CD8-positive, alpha-beta memory T cell (primary cell): ENCODE measurements at regions not wholly inside any gene's neighbourhood (a gene's known extent, or its start where the extent isn't known, plus 50 kb on each side); places are given as distances from the start of the nearest gene placed in this dataset.

Source experiments
- CTCF ChIA-PET: fragments of 350-600 bp; sonication (Branson Sonifier 250); formaldehyde crosslinking; loops from one replicate; lab custom pipeline; 2021; ENCODE audit warnings: antibody characterized with exemption; lab: Charles Lee
- POLR2A ChIA-PET: fragments of 350-600 bp; sonication (Branson Sonifier 250); formaldehyde crosslinking; loops from one replicate; lab custom pipeline; 2021; ENCODE audit warnings: antibody characterized with exemption; lab: Charles Lee
- DNase-seq, 5 donors: peaks; one replicate each; pipeline versions ENCODE4 v3.0.0 to v3.0.0-alpha.2; 2020 to 2022; ENCODE audit warnings: mixed read lengths in 1 of 5
- H3K27ac ChIP-seq: one replicate; pipeline ENCODE4 v1.7.0; 2013; ENCODE audit warnings: low read depth, mild to moderate bottlenecking, low read length, moderate library complexity
- H3K27me3 ChIP-seq: 2 replicates; pipeline ENCODE4 v1.7.0; 2013; ENCODE audit warnings: low read length, mild to moderate bottlenecking; ENCODE audit not compliant: insufficient read depth, poor library complexity, severe bottlenecking
- H3K36me3 ChIP-seq: 2 replicates; pipeline ENCODE4 v1.7.0; 2013; ENCODE audit warnings: mild to moderate bottlenecking, low read length, moderate library complexity; ENCODE audit not compliant: insufficient read depth
- H3K4me1 ChIP-seq: 2 replicates; pipeline ENCODE4 v1.7.0; 2013; ENCODE audit warnings: mild to moderate bottlenecking, low read length, moderate library complexity; ENCODE audit not compliant: insufficient read depth
- H3K4me3 ChIP-seq: 2 replicates; pipeline ENCODE4 v1.7.0; 2013; ENCODE audit warnings: mild to moderate bottlenecking, low read length
- H3K9me3 ChIP-seq: 2 replicates; pipeline ENCODE4 v1.7.0; 2013; ENCODE audit warnings: mild to moderate bottlenecking, low read length
- H3K27ac Mint-ChIP-seq, 8 donors: one replicate each; pipeline ENCODE4 v1.8.0; 2020 to 2021; ENCODE audit warnings: mixed read lengths in 8 of 8, mild to moderate bottlenecking in 6 of 8, inconsistent platforms in 3 of 8, moderate library complexity in 3 of 8
- H3K27me3 Mint-ChIP-seq, 2 donors: one replicate each; pipeline ENCODE4 v1.8.0; 2020 to 2021; ENCODE audit warnings: mixed read lengths in 2 of 2, mild to moderate bottlenecking in 1 of 2, moderate library complexity in 1 of 2
- H3K36me3 Mint-ChIP-seq, 3 donors: one replicate each; pipeline ENCODE4 v1.8.0; 2020 to 2021; ENCODE audit warnings: mixed read lengths in 3 of 3, inconsistent platforms in 1 of 3, mild to moderate bottlenecking in 1 of 3
- H3K4me1 Mint-ChIP-seq, 3 donors: one replicate each; pipeline ENCODE4 v1.8.0; 2020 to 2021; ENCODE audit warnings: mixed read lengths in 3 of 3, inconsistent platforms in 1 of 3, mild to moderate bottlenecking in 1 of 3
- H3K4me3 Mint-ChIP-seq, 7 donors: one replicate each; pipeline ENCODE4 v1.8.0; 2020 to 2021; ENCODE audit warnings: mixed read lengths in 7 of 7, mild to moderate bottlenecking in 6 of 7, moderate library complexity in 4 of 7, inconsistent platforms in 2 of 7
- H3K9me3 Mint-ChIP-seq, 5 donors: one replicate each; pipeline ENCODE4 v1.8.0; 2020 to 2022; ENCODE audit warnings: mixed read lengths in 5 of 5, mild to moderate bottlenecking in 3 of 5, moderate library complexity in 2 of 5, inconsistent platforms in 1 of 5

GRCh38 chr21:33127868-33128242, 57.9 kb downstream of the OLIG1 start:
- CTCF ChIA-PET = interaction anchor here (0.9 to 1.6 kb wide), 6 partner anchors 11 to 295 kb away, joined by 3 to 7 read pairs (median 4); no protein-coding TSS in a partner anchor
- peaks cover 3% of the 10 kb centered on the region for H3K4me1 ChIP-seq
- Mint-ChIP-seq H3K9me3 (no peaks in the 10 kb centered on the region), H3K36me3 (no peaks in the 10 kb centered on the region), H3K4me1 (peaks cover 6 to 8% (median 8%) of the 10 kb centered on the region in 3 donors), H3K27ac (no peak overlapping the region), H3K27me3 (peaks cover 8 to 48% of the 10 kb centered on the region in 2 donors), H3K4me3 (no peak overlapping the region)
- H3K27ac ChIP-seq = no peak overlapping the region
- no peak overlapping the region for H3K4me3 ChIP-seq
- H3K36me3 ChIP-seq = no peaks in the 10 kb centered on the region
- H3K9me3 ChIP-seq = no peaks in the 10 kb centered on the region
- DNase-seq = no peak
- H3K27me3 ChIP-seq = no peaks in the 10 kb centered on the region
- POLR2A ChIA-PET = no interaction called here

- Mint-ChIP-seq H3K9me3 (no peaks in the 10 kb centered on the region), H3K27me3 (peaks cover 8 to 49% of the 10 kb centered on the region in 2 donors), H3K36me3 (no peaks in the 10 kb centered on the region), H3K4me3 (no peak overlapping the region), H3K4me1 (peaks cover 6 to 8% (median 8%) of the 10 kb centered on the region in 3 donors), H3K27ac (no peak overlapping the region)
- no peaks in the 10 kb centered on the region for H3K27me3 ChIP-seq
- ChIA-PET POLR2A (interaction anchor here (0.6 kb wide), 1 partner anchor 268 kb away, joined by 3 read pairs; no protein-coding TSS in a partner anchor), CTCF (no interaction called here)
- no peaks in the 10 kb centered on the region for H3K36me3 ChIP-seq
- H3K9me3 ChIP-seq = no peaks in the 10 kb centered on the region
- no peak overlapping the region for H3K4me3 ChIP-seq
- no peak overlapping the region for H3K27ac ChIP-seq
- peaks cover 3% of the 10 kb centered on the region for H3K4me1 ChIP-seq
- no peak for DNase-seq
Measured at GRCh38 chr21:33128538-33128937, 58.6 kb downstream of the OLIG1 start.

GRCh38 chr21:33132054-33132453, 62.1 kb downstream of the OLIG1 start:
- no peak for DNase-seq
- no peak overlapping the region for H3K4me3 ChIP-seq
- Mint-ChIP-seq H3K36me3 (no peaks in the 10 kb centered on the region), H3K27me3 (peaks cover 6 to 55% of the 10 kb centered on the region in 2 donors), H3K27ac (no peak overlapping the region), H3K4me3 (no peak overlapping the region), H3K9me3 (no peaks in the 10 kb centered on the region), H3K4me1 (peaks cover 4 to 6% (median 4%) of the 10 kb centered on the region in 3 donors)
- H3K27me3 ChIP-seq = no peaks in the 10 kb centered on the region
- no peak overlapping the region for H3K27ac ChIP-seq
- peaks cover 1% of the 10 kb centered on the region for H3K4me1 ChIP-seq
- POLR2A ChIA-PET = no interaction called here
- no peaks in the 10 kb centered on the region for H3K36me3 ChIP-seq
- no peaks in the 10 kb centered on the region for H3K9me3 ChIP-seq
- CTCF ChIA-PET = interaction anchor here (0.6 to 1.5 kb wide), 2 partner anchors 65 to 297 kb away, joined by 3 to 6 read pairs; no protein-coding TSS in a partner anchor

- Histone ChIP-seq H3K4me3 (no peak overlapping the region), H3K4me1 (no peaks in the 10 kb centered on the region), H3K27ac (no peak overlapping the region), H3K9me3 (no peaks in the 10 kb centered on the region), H3K36me3 (no peaks in the 10 kb centered on the region), H3K27me3 (no peaks in the 10 kb centered on the region)
- H3K27ac Mint-ChIP-seq = no peak overlapping the region
- H3K9me3 Mint-ChIP-seq = no peaks in the 10 kb centered on the region
- peaks cover 4 to 39% of the 10 kb centered on the region in 2 donors for H3K27me3 Mint-ChIP-seq
- DNase-seq = no peak
- no peaks in the 10 kb centered on the region for H3K36me3 Mint-ChIP-seq
- no peaks in the 10 kb centered on the region for H3K4me1 Mint-ChIP-seq
- no peak overlapping the region for H3K4me3 Mint-ChIP-seq
- ChIA-PET CTCF (no interaction called here), POLR2A (no interaction called here)
Measured at GRCh38 chr21:33133892-33134291, 64.0 kb downstream of the OLIG1 start.

- Mint-ChIP-seq H3K27me3 (peaks cover 7 to 36% of the 10 kb centered on the region in 2 donors), H3K27ac (no peak overlapping the region), H3K4me3 (no peak overlapping the region), H3K9me3 (no peaks in the 10 kb centered on the region), H3K36me3 (no peaks in the 10 kb centered on the region), H3K4me1 (no peaks in the 10 kb centered on the region)
- ChIA-PET CTCF (no interaction called here), POLR2A (no interaction called here)
- Histone ChIP-seq H3K27ac (no peak overlapping the region), H3K27me3 (no peaks in the 10 kb centered on the region), H3K36me3 (no peaks in the 10 kb centered on the region), H3K4me1 (no peaks in the 10 kb centered on the region), H3K9me3 (no peaks in the 10 kb centered on the region), H3K4me3 (no peak overlapping the region)
- DNase-seq = no peak
Measured at GRCh38 chr21:33135925-33136324, 66.0 kb downstream of the OLIG1 start.

GRCh38 chr21:33136847-33137502, 67.0 kb downstream of the OLIG1 start:
- H3K27me3 ChIP-seq = no peaks in the 10 kb centered on the region
- H3K4me3 Mint-ChIP-seq = no peak overlapping the region
- H3K36me3 ChIP-seq = no peaks in the 10 kb centered on the region
- peaks cover 2 to 32% of the 10 kb centered on the region in 2 donors for H3K27me3 Mint-ChIP-seq
- no peaks in the 10 kb centered on the region for H3K9me3 ChIP-seq
- ChIA-PET CTCF (no interaction called here), POLR2A (no interaction called here)
- no peaks in the 10 kb centered on the region for H3K4me1 Mint-ChIP-seq
- H3K4me3 ChIP-seq = no peak overlapping the region
- no peak for DNase-seq
- no peak overlapping the region for H3K27ac Mint-ChIP-seq
- H3K27ac ChIP-seq = no peak overlapping the region
- no peaks in the 10 kb centered on the region for H3K9me3 Mint-ChIP-seq
- H3K36me3 Mint-ChIP-seq = no peaks in the 10 kb centered on the region
- H3K4me1 ChIP-seq = no peaks in the 10 kb centered on the region

GRCh38 chr21:33139084-33139483, 69.1 kb downstream of the OLIG1 start:
- Mint-ChIP-seq H3K36me3 (no peaks in the 10 kb centered on the region), H3K4me3 (no peak overlapping the region), H3K9me3 (no peaks in the 10 kb centered on the region), H3K27ac (no peak overlapping the region), H3K4me1 (no peaks in the 10 kb centered on the region), H3K27me3 (peaks cover 6 to 32% of the 10 kb centered on the region in 2 donors)
- Histone ChIP-seq H3K4me1 (no peaks in the 10 kb centered on the region), H3K27me3 (no peaks in the 10 kb centered on the region), H3K9me3 (no peaks in the 10 kb centered on the region), H3K36me3 (no peaks in the 10 kb centered on the region), H3K4me3 (no peak overlapping the region), H3K27ac (no peak overlapping the region)
- POLR2A ChIA-PET = no interaction called here
- DNase-seq = no peak
- CTCF ChIA-PET = no interaction called here

GRCh38 chr21:33140288-33140687, 70.3 kb downstream of the OLIG1 start:
- POLR2A ChIA-PET = no interaction called here
- Mint-ChIP-seq H3K27ac (no peak overlapping the region), H3K4me3 (no peak overlapping the region), H3K27me3 (peaks cover 6 to 38% of the 10 kb centered on the region in 2 donors), H3K4me1 (no peaks in the 10 kb centered on the region), H3K9me3 (no peaks in the 10 kb centered on the region), H3K36me3 (no peaks in the 10 kb centered on the region)
- CTCF ChIA-PET = interaction anchor here (1.2 to 1.3 kb wide), 2 partner anchors 13 to 314 kb away, joined by 3 read pairs; no protein-coding TSS in a partner anchor
- no peak for DNase-seq
- Histone ChIP-seq H3K9me3 (no peaks in the 10 kb centered on the region), H3K4me3 (no peak overlapping the region), H3K27me3 (no peaks in the 10 kb centered on the region), H3K27ac (no peak overlapping the region), H3K4me1 (no peaks in the 10 kb centered on the region), H3K36me3 (no peaks in the 10 kb centered on the region)
